ENCODE measurements at regions not wholly inside any gene's neighbourhood (a gene's known extent, or its start where the extent isn't known, plus 50 kb on each side); places are given as distances from the start of the nearest gene placed in this dataset.

GRCh38 chr3:28777806-28778475, 429.3 kb upstream of the AZI2 start:
- intact Hi-C loops (cut with DNase I): no loop called here
- DNase-seq (peak; percentile 48), ATAC-seq (ENCODE audit: poor library complexity) (peak; percentile 94)

- intact Hi-C loops (cut with DNase I): no loop called here
- peak; percentile 48 for ATAC-seq (ENCODE audit: poor library complexity)
- DNase-seq: no peak
Observed at GRCh38 chr3:28780480-28780879, 431.9 kb upstream of the AZI2 start.

GRCh38 chr3:28781053-28781452, 432.4 kb upstream of the AZI2 start:
- intact Hi-C loops (cut with DNase I): no loop called here
- ATAC-seq (ENCODE audit: poor library complexity): no peak

GRCh38 chr3:28786446-28786845, 437.8 kb upstream of the AZI2 start:
- DNase-seq (no peak), ATAC-seq (ENCODE audit: poor library complexity) (no peak)
- intact Hi-C loops (cut with DNase I): no loop called here

More at GRCh38 chr3:28781053-28781452, 432.4 kb upstream of the AZI2 start:
- DNase-seq: no peak

- no peak for DNase-seq
- intact Hi-C loops (cut with DNase I): no loop called here
Observed at GRCh38 chr3:28788571-28788970, 439.9 kb upstream of the AZI2 start.

GRCh38 chr3:28791713-28792255, 443.2 kb upstream of the AZI2 start:
- ATAC-seq (ENCODE audit: poor library complexity) (no peak), DNase-seq (no peak)
- intact Hi-C loops (cut with DNase I): no loop called here

More at GRCh38 chr3:28788571-28788970, 439.9 kb upstream of the AZI2 start:
- no peak for ATAC-seq (ENCODE audit: poor library complexity)

- no peak for DNase-seq
- no peak for ATAC-seq (ENCODE audit: poor library complexity)
- intact Hi-C loops (cut with DNase I): no loop called here
Observed at GRCh38 chr3:28792604-28793003, 444.0 kb upstream of the AZI2 start.

GRCh38 chr3:28799084-28799483, 450.5 kb upstream of the AZI2 start:
- ATAC-seq (ENCODE audit: poor library complexity): no peak
- no peak for DNase-seq
- intact Hi-C loops (cut with DNase I): no loop called here

- ATAC-seq (ENCODE audit: poor library complexity) (no peak), DNase-seq (no peak)
- intact Hi-C loops (cut with DNase I): no loop called here
Observed at GRCh38 chr3:28800203-28800602, 451.6 kb upstream of the AZI2 start.

GRCh38 chr3:28808068-28808467, 459.4 kb upstream of the AZI2 start:
- DNase-seq: no peak
- no peak for ATAC-seq (ENCODE audit: poor library complexity)
- intact Hi-C loops (cut with DNase I): no loop called here

- no peak for ATAC-seq (ENCODE audit: poor library complexity)
- intact Hi-C loops (cut with DNase I): no loop called here
Observed at GRCh38 chr3:28816017-28816416, 464.9 kb upstream of the RBMS3 start.

GRCh38 chr3:28824316-28824715, 456.6 kb upstream of the RBMS3 start:
- no peak for ATAC-seq (ENCODE audit: poor library complexity)
- no peak for DNase-seq
- intact Hi-C loops (cut with DNase I): no loop called here

More at GRCh38 chr3:28816017-28816416, 464.9 kb upstream of the RBMS3 start:
- no peak for DNase-seq

GRCh38 chr3:28826840-28827239, 454.0 kb upstream of the RBMS3 start:
- intact Hi-C loops (cut with DNase I): no loop called here
- DNase-seq (no peak), ATAC-seq (ENCODE audit: poor library complexity) (no peak)

GRCh38 chr3:28835249-28835648, 445.6 kb upstream of the RBMS3 start:
- intact Hi-C loops (cut with DNase I): no loop called here
- ATAC-seq (ENCODE audit: poor library complexity) (no peak), DNase-seq (no peak)

- intact Hi-C loops (cut with DNase I): no loop called here
- DNase-seq: peak; percentile 39
- no peak for ATAC-seq (ENCODE audit: poor library complexity)
Observed at GRCh38 chr3:28835751-28836150, 445.1 kb upstream of the RBMS3 start.

GRCh38 chr3:28836199-28836598, 444.7 kb upstream of the RBMS3 start:
- no peak for DNase-seq
- no peak for ATAC-seq (ENCODE audit: poor library complexity)
- intact Hi-C loops (cut with DNase I): no loop called here

- DNase-seq: no peak
- ATAC-seq (ENCODE audit: poor library complexity): no peak
- intact Hi-C loops (cut with DNase I): no loop called here
Observed at GRCh38 chr3:28840976-28841376, 439.9 kb upstream of the RBMS3 start.

- DNase-seq (no peak), ATAC-seq (ENCODE audit: poor library complexity) (no peak)
- intact Hi-C loops (cut with DNase I): no loop called here
Observed at GRCh38 chr3:28841441-28841840, 439.4 kb upstream of the RBMS3 start.

GRCh38 chr3:28844298-28845005, 436.4 kb upstream of the RBMS3 start:
- peak; percentile 45 for ATAC-seq (ENCODE audit: poor library complexity)
- no peak for DNase-seq
- intact Hi-C loops (cut with DNase I): no loop called here

- intact Hi-C loops (cut with DNase I): no loop called here
- no peak for ATAC-seq (ENCODE audit: poor library complexity)
Observed at GRCh38 chr3:28845006-28845324, 435.9 kb upstream of the RBMS3 start.

More at GRCh38 chr3:28845006-28845324, 435.9 kb upstream of the RBMS3 start:
- no peak for DNase-seq
